ENCODE measurements at regions not wholly inside any gene's neighbourhood (a gene's known extent, or its start where the extent isn't known, plus 50 kb on each side); places are given as distances from the start of the nearest gene placed in this dataset.

- ChIA-PET POLR2A (interaction anchor here (0.6 kb wide), 1 partner anchor 270 kb away, joined by 3 read pairs; no protein-coding TSS in a partner anchor), CTCF (interaction anchor here (0.7 to 8.2 kb wide), 12 partner anchors 11 to 657 kb away, joined by 3 to 53 read pairs (median 4); no protein-coding TSS in a partner anchor)
- TF ChIP-seq CTCF (IDR thresholded peaks at IDR 0.05; ENCODE audit: control extremely low read depth, extremely low read depth, low read depth, missing control alignments) = peak; percentile 65
- DNase-seq (ENCODE audit: extremely low spot score) = peak; percentile 50
Observed at GRCh38 chr1:181423301-181423918, 59.9 kb upstream of the CACNA1E start.

GRCh38 chr1:181424786-181425403 is 58.4 kb upstream of the CACNA1E start:
- peak; percentile 70 for DNase-seq (ENCODE audit: extremely low spot score)
- peak; percentile 95 for TF ChIP-seq CTCF (IDR thresholded peaks at IDR 0.05; ENCODE audit: control extremely low read depth, extremely low read depth, low read depth, missing control alignments)
- POLR2A ChIA-PET = interaction anchor here (1.1 kb wide), 1 partner anchor 26 kb away, joined by 3 read pairs; no protein-coding TSS in a partner anchor
- CTCF ChIA-PET = interaction anchor here (0.6 to 7.4 kb wide), 47 partner anchors 9 to 952 kb away, joined by 3 to 117 read pairs (median 5); no protein-coding TSS in a partner anchor

GRCh38 chr1:181425566-181425965 is 57.8 kb upstream of the CACNA1E start:
- POLR2A ChIA-PET = interaction anchor here (1.1 kb wide), 1 partner anchor 27 kb away, joined by 3 read pairs; no protein-coding TSS in a partner anchor
- no peak for TF ChIP-seq CTCF (IDR thresholded peaks at IDR 0.05; ENCODE audit: control extremely low read depth, extremely low read depth, low read depth, missing control alignments)
- CTCF ChIA-PET = interaction anchor here (0.7 to 7.4 kb wide), 42 partner anchors 10 to 951 kb away, joined by 3 to 117 read pairs (median 5); no protein-coding TSS in a partner anchor
- DNase-seq (ENCODE audit: extremely low spot score) = no peak

- no peak for DNase-seq (ENCODE audit: extremely low spot score)
- POLR2A ChIA-PET = no interaction called here
- CTCF ChIA-PET = interaction anchor here (1.0 to 7.4 kb wide), 21 partner anchors 10 to 651 kb away, joined by 3 to 117 read pairs (median 5); partner anchors contain the start of gene CACNA1E
- TF ChIP-seq CTCF (IDR thresholded peaks at IDR 0.05; ENCODE audit: control extremely low read depth, extremely low read depth, low read depth, missing control alignments) = no peak
Observed at GRCh38 chr1:181429462-181429861, 53.9 kb upstream of the CACNA1E start.

- CTCF ChIA-PET = interaction anchor here (0.8 to 7.4 kb wide), 26 partner anchors 8 to 651 kb away, joined by 3 to 117 read pairs (median 4); partner anchors contain the start of gene CACNA1E
- peak; percentile 35 for DNase-seq (ENCODE audit: extremely low spot score)
- no peak for TF ChIP-seq CTCF (IDR thresholded peaks at IDR 0.05; ENCODE audit: control extremely low read depth, extremely low read depth, low read depth, missing control alignments)
- POLR2A ChIA-PET = interaction anchor here (0.6 kb wide), 1 partner anchor 207 kb away, joined by 3 read pairs; no protein-coding TSS in a partner anchor
Observed at GRCh38 chr1:181430015-181430885, 53.1 kb upstream of the CACNA1E start.
